ENCODE measurements at regions not wholly inside any gene's neighbourhood (a gene's known extent, or its start where the extent isn't known, plus 50 kb on each side); places are given as distances from the start of the nearest gene placed in this dataset.

- ATAC-seq: no peak
- intact Hi-C loops (cut with micrococcal nuclease): no loop called here
- DNase-seq: no peak
These were observed 487.1 kb upstream of the SGCG start for GRCh38 chr13:22693691-22694090.

- intact Hi-C loops (cut with micrococcal nuclease): no loop called here
These were observed 484.3 kb upstream of the SGCG start for GRCh38 chr13:22696433-22696832.

GRCh38 chr13:22698467-22698866 is 482.3 kb upstream of the SGCG start:
- ATAC-seq: no peak
- intact Hi-C loops (cut with micrococcal nuclease): no loop called here

More at GRCh38 chr13:22696433-22696832, 484.3 kb upstream of the SGCG start:
- ATAC-seq (no peak), DNase-seq (no peak)

GRCh38 chr13:22700246-22700887 is 480.4 kb upstream of the SGCG start:
- intact Hi-C loops (cut with micrococcal nuclease): no loop called here
- ATAC-seq: no peak

More at GRCh38 chr13:22698467-22698866, 482.3 kb upstream of the SGCG start:
- DNase-seq: no peak

GRCh38 chr13:22703601-22704209 is 477.1 kb upstream of the SGCG start:
- intact Hi-C loops (cut with micrococcal nuclease): no loop called here
- ATAC-seq (no peak), DNase-seq (no peak)

More at GRCh38 chr13:22700246-22700887, 480.4 kb upstream of the SGCG start:
- no peak for DNase-seq

GRCh38 chr13:22707946-22708345 is 472.8 kb upstream of the SGCG start:
- DNase-seq (no peak), ATAC-seq (no peak)
- intact Hi-C loops (cut with micrococcal nuclease): no loop called here

GRCh38 chr13:22717036-22717435 is 463.7 kb upstream of the SGCG start:
- no peak for DNase-seq
- ATAC-seq: no peak
- intact Hi-C loops (cut with micrococcal nuclease): no loop called here

GRCh38 chr13:22726726-22727125 is 454.1 kb upstream of the SGCG start:
- ATAC-seq (no peak), DNase-seq (no peak)
- intact Hi-C loops (cut with micrococcal nuclease): no loop called here

GRCh38 chr13:22735011-22735995 is 445.5 kb upstream of the SGCG start:
- ATAC-seq (no peak), DNase-seq (no peak)
- intact Hi-C loops (cut with micrococcal nuclease): no loop called here

GRCh38 chr13:22736084-22736767 is 444.6 kb upstream of the SGCG start:
- DNase-seq: no peak
- intact Hi-C loops (cut with micrococcal nuclease): no loop called here
- ATAC-seq: no peak

- DNase-seq (no peak), ATAC-seq (no peak)
- intact Hi-C loops (cut with micrococcal nuclease): no loop called here
These were observed 444.0 kb upstream of the SGCG start for GRCh38 chr13:22736768-22737092.

GRCh38 chr13:22738357-22738756 is 442.4 kb upstream of the SGCG start:
- no peak for DNase-seq
- no peak for ATAC-seq
- intact Hi-C loops (cut with micrococcal nuclease): no loop called here

GRCh38 chr13:22740264-22740663 is 440.5 kb upstream of the SGCG start:
- intact Hi-C loops (cut with micrococcal nuclease): no loop called here
- DNase-seq (no peak), ATAC-seq (no peak)

GRCh38 chr13:22744688-22745452 is 435.9 kb upstream of the SGCG start:
- ATAC-seq: no peak
- DNase-seq: no peak
- intact Hi-C loops (cut with micrococcal nuclease): no loop called here

GRCh38 chr13:22748866-22749577 is 431.8 kb upstream of the SGCG start:
- intact Hi-C loops (cut with micrococcal nuclease): no loop called here
- DNase-seq (no peak), ATAC-seq (no peak)

GRCh38 chr13:22749626-22750025 is 431.2 kb upstream of the SGCG start:
- DNase-seq (no peak), ATAC-seq (no peak)
- intact Hi-C loops (cut with micrococcal nuclease): no loop called here

- DNase-seq (no peak), ATAC-seq (no peak)
- intact Hi-C loops (cut with micrococcal nuclease): no loop called here
These were observed 423.2 kb upstream of the SGCG start for GRCh38 chr13:22757530-22758120.

GRCh38 chr13:22758245-22758644 is 422.5 kb upstream of the SGCG start:
- ATAC-seq: no peak
- no peak for DNase-seq
- intact Hi-C loops (cut with micrococcal nuclease): no loop called here

All from left ventricle myocardium superior (tissue), 1 donor.